GM18519 (cell line): ENCODE measurements at regions not wholly inside any gene's neighbourhood (a gene's known extent, or its start where the extent isn't known, plus 50 kb on each side); places are given as distances from the start of the nearest gene placed in this dataset.
"Not testable (repeated sequence)": the region's sequence is repeated elsewhere in the genome, so short reads cannot be mapped to it uniquely, and the experiment has no call there.

Experiments
- ATAC-seq: cut with Tn5 transposase; IDR thresholded peaks from one replicate; pipeline ENCODE4 v1.9.1; 2021; ENCODE audit warnings: mild to moderate bottlenecking, moderate library complexity; ENCODE audit not compliant: unreplicated experiment, low FRiP score

- ATAC-seq = no peak
Measured at GRCh38 chr13:55727683-55728082, 1413.0 kb upstream of the PRR20A start.

GRCh38 chr13:55728247-55728646, 1412.5 kb upstream of the PRR20A start:
- no peak for ATAC-seq

- ATAC-seq = no peak
Measured at GRCh38 chr13:55745828-55746227, 1394.9 kb upstream of the PRR20A start.

- no peak for ATAC-seq
Measured at GRCh38 chr13:55761986-55762385, 1378.7 kb upstream of the PRR20A start.

- ATAC-seq = no peak
Measured at GRCh38 chr13:55777612-55778011, 1363.1 kb upstream of the PRR20A start.

GRCh38 chr13:55783841-55784240, 1356.9 kb upstream of the PRR20A start:
- no peak for ATAC-seq

GRCh38 chr13:55788548-55788947, 1352.2 kb upstream of the PRR20A start:
- no peak for ATAC-seq

- no peak for ATAC-seq
Measured at GRCh38 chr13:55792544-55793193, 1348.0 kb upstream of the PRR20A start.

- ATAC-seq = no peak
Measured at GRCh38 chr13:55815458-55816033, 1325.2 kb upstream of the PRR20A start.

- no peak for ATAC-seq
Measured at GRCh38 chr13:55816976-55817601, 1323.6 kb upstream of the PRR20A start.

- ATAC-seq = no peak
Measured at GRCh38 chr13:55820817-55821216, 1319.9 kb upstream of the PRR20A start.

- no peak for ATAC-seq
Measured at GRCh38 chr13:55869648-55870047, 1271.1 kb upstream of the PRR20A start.

GRCh38 chr13:55887561-55887960, 1253.2 kb upstream of the PRR20A start:
- no peak for ATAC-seq

GRCh38 chr13:55893540-55893939, 1247.2 kb upstream of the PRR20A start:
- ATAC-seq = no peak

GRCh38 chr13:55937180-55937579, 1203.5 kb upstream of the PRR20A start:
- ATAC-seq = no peak

GRCh38 chr13:55948175-55948574, 1192.5 kb upstream of the PRR20A start:
- no peak for ATAC-seq

GRCh38 chr13:55963934-55964333, 1176.8 kb upstream of the PRR20A start:
- ATAC-seq = no peak

- ATAC-seq = no peak
Measured at GRCh38 chr13:55967055-55967454, 1173.7 kb upstream of the PRR20A start.

- ATAC-seq = no peak
Measured at GRCh38 chr13:55977436-55977835, 1163.3 kb upstream of the PRR20A start.

GRCh38 chr13:55981381-55981780, 1159.3 kb upstream of the PRR20A start:
- no peak for ATAC-seq

GRCh38 chr13:55984026-55984425, 1156.7 kb upstream of the PRR20A start:
- ATAC-seq = not testable (repeated sequence)

GRCh38 chr13:55990631-55991030, 1150.1 kb upstream of the PRR20A start:
- ATAC-seq = no peak
